NT2/D1 (cell line): ENCODE measurements at regions not wholly inside any gene's neighbourhood (a gene's known extent, or its start where the extent isn't known, plus 50 kb on each side); places are given as distances from the start of the nearest gene placed in this dataset.

Experiments used
- DNase-seq: peaks from one replicate; pipeline ENCODE4 v3.0.0-alpha.2; 2011; ENCODE audit warnings: low read depth, low spot score
- H3K27me3 ChIP-seq: 2 replicates; pipeline ENCODE4 v1.6.0; 2011; ENCODE audit warnings: mild to moderate bottlenecking; ENCODE audit not compliant: insufficient read length, insufficient read depth
- H3K36me3 ChIP-seq: 2 replicates; pipeline ENCODE4 v1.6.1; 2011; ENCODE audit warnings: mild to moderate bottlenecking, low read length, mixed read lengths; ENCODE audit not compliant: insufficient read depth, insufficient read length
- H3K4me1 ChIP-seq: 2 replicates; pipeline ENCODE4 v1.5.1; 2011; ENCODE audit not compliant: insufficient read depth, insufficient read length
- H3K4me3 ChIP-seq: 2 replicates; pipeline ENCODE4 v1.5.1; 2011; ENCODE audit warnings: low read depth; ENCODE audit not compliant: insufficient read length
- H3K9ac ChIP-seq: 2 replicates; pipeline ENCODE4 v1.6.0; 2011; ENCODE audit warnings: low read depth; ENCODE audit not compliant: insufficient read length
- H3K9me3 ChIP-seq: 2 replicates; pipeline ENCODE4 v1.5.1; 2011; ENCODE audit warnings: mild to moderate bottlenecking, low read length; ENCODE audit not compliant: insufficient read depth
- SUZ12 ChIP-seq: IDR thresholded peaks from 2 replicates; pipeline ENCODE4 v1.6.1; 2011; ENCODE audit not compliant: insufficient read length, insufficient read depth; ENCODE audit errors: extremely low read depth
- YY1 ChIP-seq: IDR thresholded peaks from 2 replicates; pipeline ENCODE4 v1.6.1; 2011; ENCODE audit not compliant: insufficient read length, insufficient read depth
- ZNF274 ChIP-seq: IDR thresholded peaks from 2 replicates; pipeline ENCODE4 v1.6.1; 2011; ENCODE audit warnings: mild to moderate bottlenecking, low read depth, low read length

GRCh38 chr7:67608806-67609205 lies 612.2 kb downstream of the TYW1 start:
- Histone ChIP-seq H3K4me3 (no peak overlapping the region), H3K9me3 (peaks cover 21% of the 10 kb centered on the region), H3K9ac (no peak overlapping the region), H3K36me3 (no peaks in the 10 kb centered on the region), H3K27me3 (no peaks in the 10 kb centered on the region), H3K4me1 (no peaks in the 10 kb centered on the region)
- DNase-seq: no peak
- no peak for TF ChIP-seq SUZ12
- no peak for TF ChIP-seq ZNF274
- no peak for TF ChIP-seq YY1

- no peaks in the 10 kb centered on the region for H3K36me3 ChIP-seq
- H3K27me3 ChIP-seq: no peaks in the 10 kb centered on the region
- H3K9ac ChIP-seq: no peak overlapping the region
- no peak overlapping the region for H3K4me3 ChIP-seq
- DNase-seq: no peak
- no peaks in the 10 kb centered on the region for H3K4me1 ChIP-seq
- peaks cover 9% of the 10 kb centered on the region; the same call in 1 of the 2 replicates for H3K9me3 ChIP-seq
- no peak for TF ChIP-seq ZNF274
- no peak for TF ChIP-seq YY1
- TF ChIP-seq SUZ12: no peak
Measured at GRCh38 chr7:67610897-67611296, 614.3 kb downstream of the TYW1 start.

- H3K27me3 ChIP-seq: peaks cover 6% of the 10 kb centered on the region
- H3K9me3 ChIP-seq: peaks cover 9% of the 10 kb centered on the region; the same call in 1 of the 2 replicates
- H3K36me3 ChIP-seq: no peaks in the 10 kb centered on the region
- no peaks in the 10 kb centered on the region for H3K4me1 ChIP-seq
- DNase-seq: no peak
- no peak overlapping the region for H3K9ac ChIP-seq
- no peak overlapping the region for H3K4me3 ChIP-seq
- TF ChIP-seq SUZ12 (no peak), YY1 (no peak), ZNF274 (no peak)
Measured at GRCh38 chr7:67614843-67615242, 618.2 kb downstream of the TYW1 start.

- no peak for DNase-seq
Measured at GRCh38 chr7:67616517-67616916, 619.9 kb downstream of the TYW1 start.

GRCh38 chr7:67618556-67619162 lies 622.0 kb downstream of the TYW1 start:
- Histone ChIP-seq H3K27me3 (peaks cover 10% of the 10 kb centered on the region), H3K9me3 (no peaks in the 10 kb centered on the region), H3K36me3 (no peaks in the 10 kb centered on the region), H3K4me3 (no peak overlapping the region), H3K9ac (no peak overlapping the region), H3K4me1 (no peaks in the 10 kb centered on the region)
- no peak for TF ChIP-seq SUZ12
- TF ChIP-seq YY1: no peak
- TF ChIP-seq ZNF274: no peak
- no peak for DNase-seq

More at GRCh38 chr7:67616517-67616916, 619.9 kb downstream of the TYW1 start:
- Histone ChIP-seq H3K27me3 (peaks cover 10% of the 10 kb centered on the region), H3K36me3 (no peaks in the 10 kb centered on the region), H3K4me1 (no peaks in the 10 kb centered on the region), H3K9ac (no peak overlapping the region), H3K4me3 (no peak overlapping the region), H3K9me3 (peaks cover 9% of the 10 kb centered on the region; the same call in 1 of the 2 replicates)
- no peak for TF ChIP-seq YY1
- TF ChIP-seq ZNF274: no peak
- TF ChIP-seq SUZ12: no peak

- no peaks in the 10 kb centered on the region for H3K36me3 ChIP-seq
- no peak overlapping the region for H3K9ac ChIP-seq
- DNase-seq: peak; percentile 55
- no peak overlapping the region for H3K4me3 ChIP-seq
- no peaks in the 10 kb centered on the region for H3K4me1 ChIP-seq
- peaks cover 10% of the 10 kb centered on the region for H3K27me3 ChIP-seq
- no peaks in the 10 kb centered on the region for H3K9me3 ChIP-seq
- no peak for TF ChIP-seq YY1
- TF ChIP-seq ZNF274: no peak
- TF ChIP-seq SUZ12: no peak
Measured at GRCh38 chr7:67619175-67619574, 622.5 kb downstream of the TYW1 start.

GRCh38 chr7:67620216-67620933 lies 623.7 kb downstream of the TYW1 start:
- TF ChIP-seq ZNF274 (no peak), YY1 (no peak), SUZ12 (no peak)
- Histone ChIP-seq H3K9me3 (no peaks in the 10 kb centered on the region), H3K4me3 (no peak overlapping the region), H3K4me1 (peaks cover under 1% of the 10 kb centered on the region), H3K27me3 (peaks cover 10% of the 10 kb centered on the region), H3K36me3 (no peaks in the 10 kb centered on the region), H3K9ac (no peak overlapping the region)
- no peak for DNase-seq
